ENCODE measurements at regions not wholly inside any gene's neighbourhood (a gene's known extent, or its start where the extent isn't known, plus 50 kb on each side); places are given as distances from the start of the nearest gene placed in this dataset.

DNA sequence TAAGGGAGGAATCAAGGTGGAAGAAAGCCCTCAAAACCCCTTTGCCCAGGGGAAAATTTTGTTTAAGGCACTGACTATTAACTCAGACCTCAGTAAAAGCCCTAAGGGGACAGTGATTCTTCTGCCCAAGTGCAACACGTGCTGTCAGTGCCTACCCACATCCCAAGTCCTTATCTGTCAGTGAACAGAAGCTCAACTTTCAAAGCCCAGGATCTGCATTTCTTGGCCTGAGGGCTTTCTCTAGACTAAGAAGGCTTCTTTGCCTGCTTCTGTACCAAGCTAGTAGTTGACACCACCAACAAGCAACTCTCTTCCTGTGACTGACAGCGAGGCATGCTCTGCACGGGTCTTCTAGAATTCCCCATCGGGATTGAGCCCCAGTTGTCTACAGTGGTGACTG, 416.0 kb upstream of the SPTLC3 start:
- H3K36me3 ChIP-seq, result no peaks in the 10 kb centered on the region
- no peak for DNase-seq
- H3K9me3 ChIP-seq, result no peaks in the 10 kb centered on the region
- no peak overlapping the region for H3K4me3 ChIP-seq (replicated peaks in 1 of 3)
- TF ChIP-seq, protein P1, sequence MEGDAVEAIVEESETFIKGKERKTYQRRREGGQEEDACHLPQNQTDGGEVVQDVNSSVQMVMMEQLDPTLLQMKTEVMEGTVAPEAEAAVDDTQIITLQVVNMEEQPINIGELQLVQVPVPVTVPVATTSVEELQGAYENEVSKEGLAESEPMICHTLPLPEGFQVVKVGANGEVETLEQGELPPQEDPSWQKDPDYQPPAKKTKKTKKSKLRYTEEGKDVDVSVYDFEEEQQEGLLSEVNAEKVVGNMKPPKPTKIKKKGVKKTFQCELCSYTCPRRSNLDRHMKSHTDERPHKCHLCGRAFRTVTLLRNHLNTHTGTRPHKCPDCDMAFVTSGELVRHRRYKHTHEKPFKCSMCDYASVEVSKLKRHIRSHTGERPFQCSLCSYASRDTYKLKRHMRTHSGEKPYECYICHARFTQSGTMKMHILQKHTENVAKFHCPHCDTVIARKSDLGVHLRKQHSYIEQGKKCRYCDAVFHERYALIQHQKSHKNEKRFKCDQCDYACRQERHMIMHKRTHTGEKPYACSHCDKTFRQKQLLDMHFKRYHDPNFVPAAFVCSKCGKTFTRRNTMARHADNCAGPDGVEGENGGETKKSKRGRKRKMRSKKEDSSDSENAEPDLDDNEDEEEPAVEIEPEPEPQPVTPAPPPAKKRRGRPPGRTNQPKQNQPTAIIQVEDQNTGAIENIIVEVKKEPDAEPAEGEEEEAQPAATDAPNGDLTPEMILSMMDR (IDR thresholded peaks at IDR 0.05), result no peak
- TF ChIP-seq POLR2A (IDR thresholded peaks at IDR 0.05), result no peak
- H3K27ac ChIP-seq, result no peak overlapping the region
- intact Hi-C loops (cut with DNase I), result no loop called here
- peaks cover 0 to 5% of the 10 kb centered on the region in 2 donors for H3K4me1 ChIP-seq
- no peaks in the 10 kb centered on the region for H3K27me3 ChIP-seq
- WGBS, 2 donors, result 56 to 81% methylated on average over 4 of the region's 4 CpGs

DNA sequence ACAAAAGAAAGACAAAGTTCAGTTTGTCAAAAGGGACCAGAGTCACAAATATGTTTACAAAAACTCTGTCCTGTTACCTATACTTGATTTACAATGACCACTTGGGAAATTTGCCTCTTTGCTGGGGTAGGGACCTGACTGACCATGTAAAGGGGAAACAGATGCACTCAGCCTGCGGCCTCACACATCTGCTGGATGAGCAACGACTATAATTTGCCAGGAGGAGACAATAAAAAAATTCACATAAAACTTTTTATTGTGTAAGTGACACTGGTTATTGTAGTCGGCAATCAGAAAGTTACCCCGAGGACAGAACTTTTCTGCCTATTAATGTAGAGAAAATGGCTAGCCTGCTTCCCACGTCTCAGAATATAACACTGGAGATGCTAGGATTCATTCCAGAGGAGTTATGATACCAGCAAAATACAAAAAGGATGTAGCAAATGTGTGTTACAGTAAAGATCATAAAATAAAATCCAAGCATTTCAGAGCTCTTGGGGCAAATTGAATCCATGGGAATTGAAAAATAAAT, 415.4 kb upstream of the SPTLC3 start:
- WGBS, 2 donors, result 85% methylated on average over 5 of the region's 5 CpGs
- no peaks in the 10 kb centered on the region for H3K9me3 ChIP-seq
- H3K27me3 ChIP-seq, result no peaks in the 10 kb centered on the region
- no peak for DNase-seq
- H3K36me3 ChIP-seq, result no peaks in the 10 kb centered on the region
- H3K4me1 ChIP-seq, result peaks cover 0 to 5% of the 10 kb centered on the region in 2 donors
- TF ChIP-seq, protein P1 (IDR thresholded peaks at IDR 0.05), result no peak
- TF ChIP-seq POLR2A (IDR thresholded peaks at IDR 0.05), result no peak
- no peak overlapping the region for H3K4me3 ChIP-seq (replicated peaks in 1 of 3)
- intact Hi-C loops (cut with DNase I), result no loop called here
- H3K27ac ChIP-seq, result no peak overlapping the region

DNA sequence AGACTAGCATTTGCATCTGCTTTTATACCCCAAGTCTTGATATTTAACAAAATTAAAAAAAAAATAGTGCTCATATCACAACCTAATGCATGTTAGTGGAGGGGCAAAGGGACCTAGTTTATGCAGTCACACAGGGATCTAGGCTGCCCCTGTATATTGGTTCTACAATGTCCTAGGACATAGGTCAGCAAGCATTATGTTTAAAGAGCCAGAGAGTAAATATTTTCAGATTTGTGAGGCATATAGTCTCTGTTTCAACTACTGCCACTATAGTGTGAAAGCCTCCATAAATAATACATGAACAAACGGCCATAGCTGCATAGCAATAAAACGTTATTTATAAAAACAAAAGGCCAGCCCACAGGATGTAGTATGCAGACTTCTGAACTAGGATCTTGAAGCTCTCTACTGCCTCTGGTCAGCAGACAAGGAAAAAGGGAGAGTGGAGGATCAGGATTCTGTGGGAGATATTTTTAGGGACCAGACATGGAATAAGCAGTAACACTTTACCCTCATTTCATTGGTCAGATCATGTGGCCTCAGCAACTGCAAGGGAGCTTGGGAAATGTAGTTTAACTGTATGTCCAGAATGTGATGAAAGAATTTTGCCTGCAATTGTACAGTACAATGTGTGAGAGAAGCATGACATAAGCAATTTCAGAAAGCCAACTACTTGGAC, 414.2 kb upstream of the SPTLC3 start:
- DNase-seq, result no peak
- no peaks in the 10 kb centered on the region for H3K36me3 ChIP-seq
- TF ChIP-seq, protein P1 (IDR thresholded peaks at IDR 0.05), result no peak
- TF ChIP-seq POLR2A (IDR thresholded peaks at IDR 0.05), result no peak
- no peak overlapping the region for H3K27ac ChIP-seq
- intact Hi-C loops (cut with DNase I), result no loop called here
- 44 to 48% methylated on average over 2 of the region's 2 CpGs for WGBS, 2 donors
- H3K27me3 ChIP-seq, result no peaks in the 10 kb centered on the region
- no peak overlapping the region for H3K4me3 ChIP-seq (replicated peaks in 1 of 3)
- peaks cover 0 to 5% of the 10 kb centered on the region in 2 donors for H3K4me1 ChIP-seq
- H3K9me3 ChIP-seq, result no peaks in the 10 kb centered on the region

DNA sequence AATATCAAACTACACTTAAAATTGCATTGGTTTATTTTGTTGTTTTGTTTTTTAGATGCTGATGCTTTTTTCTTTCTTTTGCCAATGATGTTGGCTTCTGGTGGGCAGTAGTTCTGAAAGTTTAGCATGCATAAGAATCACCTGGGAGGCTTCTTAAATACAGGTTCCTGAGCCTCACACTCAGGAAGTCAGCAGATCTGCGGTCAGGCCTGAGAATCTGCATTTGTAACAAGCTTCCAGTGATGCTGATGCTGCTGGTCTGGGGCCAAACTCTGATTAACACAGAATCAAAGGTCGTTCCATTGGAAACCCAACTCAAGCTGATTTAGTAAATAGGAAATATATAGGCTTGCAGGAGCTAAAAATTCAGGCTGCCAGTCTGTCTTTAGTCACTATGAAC, 412.9 kb upstream of the SPTLC3 start:
- 61 to 79% methylated on average over 2 of the region's 2 CpGs for WGBS, 2 donors
- intact Hi-C loops (cut with DNase I), result no loop called here
- Histone ChIP-seq H3K36me3 (no peaks in the 10 kb centered on the region), H3K27me3 (no peaks in the 10 kb centered on the region), H3K4me1 (peaks cover 0 to 5% of the 10 kb centered on the region in 2 donors), H3K27ac (no peak overlapping the region), H3K4me3 (replicated peaks in 1 of 3) (no peak overlapping the region), H3K9me3 (no peaks in the 10 kb centered on the region)
- TF ChIP-seq, protein P1 (IDR thresholded peaks at IDR 0.05), result no peak
- no peak for TF ChIP-seq POLR2A (IDR thresholded peaks at IDR 0.05)
- DNase-seq, result no peak

DNA sequence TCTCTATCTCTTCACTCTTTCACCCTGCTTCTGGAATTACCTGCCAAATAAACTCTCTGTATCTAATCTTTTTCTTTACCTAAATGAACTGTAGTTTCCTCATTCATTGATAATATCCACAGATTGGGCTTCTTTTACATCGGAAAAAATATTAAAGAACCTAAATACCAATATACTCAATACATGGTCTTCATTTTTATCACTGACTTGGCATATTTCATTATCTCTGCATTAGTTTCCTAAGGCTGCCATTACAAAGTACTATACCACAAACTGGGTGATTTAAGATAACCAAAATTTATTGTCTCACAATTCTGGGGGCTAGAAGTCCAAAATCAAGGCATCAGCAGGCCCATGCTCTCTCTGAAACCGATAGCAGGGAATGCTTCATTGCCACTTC, 411.9 kb upstream of the SPTLC3 start:
- no peak for DNase-seq
- WGBS, 2 donors, result 92 to 93% methylated on average over 2 of the region's 2 CpGs
- H3K27ac ChIP-seq, result no peak overlapping the region

More for the DNA sequence above, 411.9 kb upstream of the SPTLC3 start:
- no peaks in the 10 kb centered on the region for H3K9me3 ChIP-seq
- H3K27me3 ChIP-seq, result no peaks in the 10 kb centered on the region
- intact Hi-C loops (cut with DNase I), result no loop called here
- no peaks in the 10 kb centered on the region for H3K36me3 ChIP-seq
- no peak overlapping the region for H3K4me3 ChIP-seq (replicated peaks in 1 of 3)
- TF ChIP-seq POLR2A (IDR thresholded peaks at IDR 0.05), result no peak
- TF ChIP-seq, protein P1 (IDR thresholded peaks at IDR 0.05), result no peak
- H3K4me1 ChIP-seq, result peaks cover 0 to 5% of the 10 kb centered on the region in 2 donors
